ENCODE measurements at regions not wholly inside any gene's neighbourhood (a gene's known extent, or its start where the extent isn't known, plus 50 kb on each side); places are given as distances from the start of the nearest gene placed in this dataset.

- TF ChIP-seq CTCF (IDR thresholded peaks at IDR 0.05; ENCODE audit: low read depth, low read length, missing control alignments) = no peak
- in situ Hi-C loops (cut with HindIII; ENCODE audit: low sequenced_read_pairs) = no loop called here
These were observed 68.8 kb upstream of the GCSH start for GRCh38 chr16:81164958-81165357.

GRCh38 chr16:81164481-81164880 is 68.3 kb upstream of the GCSH start:
- in situ Hi-C loops (cut with HindIII; ENCODE audit: low sequenced_read_pairs) = no loop called here
- no peak for DNase-seq (ENCODE audit: low read depth)
- no peak overlapping the region for H3K4me3 ChIP-seq (ENCODE audit: low read depth, low read length)
- TF ChIP-seq CTCF (IDR thresholded peaks at IDR 0.05; ENCODE audit: low read depth, low read length, missing control alignments) = no peak

More at GRCh38 chr16:81164958-81165357, 68.8 kb upstream of the GCSH start:
- H3K4me3 ChIP-seq (ENCODE audit: low read depth, low read length) = no peak overlapping the region
- no peak for DNase-seq (ENCODE audit: low read depth)

- no peak for TF ChIP-seq CTCF (IDR thresholded peaks at IDR 0.05; ENCODE audit: low read depth, low read length, missing control alignments)
- DNase-seq (ENCODE audit: low read depth) = no peak
- in situ Hi-C loops (cut with HindIII; ENCODE audit: low sequenced_read_pairs) = no loop called here
- no peak overlapping the region for H3K4me3 ChIP-seq (ENCODE audit: low read depth, low read length)
These were observed 67.5 kb upstream of the GCSH start for GRCh38 chr16:81163671-81164070.

GRCh38 chr16:81158964-81159363 is 62.8 kb upstream of the GCSH start:
- no peak for DNase-seq (ENCODE audit: low read depth)
- TF ChIP-seq CTCF (IDR thresholded peaks at IDR 0.05; ENCODE audit: low read depth, low read length, missing control alignments) = no peak
- in situ Hi-C loops (cut with HindIII; ENCODE audit: low sequenced_read_pairs) = no loop called here
- H3K4me3 ChIP-seq (ENCODE audit: low read depth, low read length) = no peak overlapping the region

- H3K4me3 ChIP-seq (ENCODE audit: low read depth, low read length) = no peak overlapping the region
- TF ChIP-seq CTCF (IDR thresholded peaks at IDR 0.05; ENCODE audit: low read depth, low read length, missing control alignments) = no peak
- in situ Hi-C loops (cut with HindIII; ENCODE audit: low sequenced_read_pairs) = no loop called here
- no peak for DNase-seq (ENCODE audit: low read depth)
These were observed 59.6 kb upstream of the GCSH start for GRCh38 chr16:81155769-81156168.

GRCh38 chr16:81151648-81152310 is 55.6 kb upstream of the GCSH start:
- DNase-seq (ENCODE audit: low read depth) = no peak
- no peak for TF ChIP-seq CTCF (IDR thresholded peaks at IDR 0.05; ENCODE audit: low read depth, low read length, missing control alignments)
- no peak overlapping the region for H3K4me3 ChIP-seq (ENCODE audit: low read depth, low read length)
- in situ Hi-C loops (cut with HindIII; ENCODE audit: low sequenced_read_pairs) = no loop called here

Measured in astrocyte of the cerebellum (primary cell).